ENCODE measurements at regions not wholly inside any gene's neighbourhood (a gene's known extent, or its start where the extent isn't known, plus 50 kb on each side); places are given as distances from the start of the nearest gene placed in this dataset.
"Not testable (repeated sequence)": the region's sequence is repeated elsewhere in the genome, so short reads cannot be mapped to it uniquely, and the experiment has no call there.

DNA sequence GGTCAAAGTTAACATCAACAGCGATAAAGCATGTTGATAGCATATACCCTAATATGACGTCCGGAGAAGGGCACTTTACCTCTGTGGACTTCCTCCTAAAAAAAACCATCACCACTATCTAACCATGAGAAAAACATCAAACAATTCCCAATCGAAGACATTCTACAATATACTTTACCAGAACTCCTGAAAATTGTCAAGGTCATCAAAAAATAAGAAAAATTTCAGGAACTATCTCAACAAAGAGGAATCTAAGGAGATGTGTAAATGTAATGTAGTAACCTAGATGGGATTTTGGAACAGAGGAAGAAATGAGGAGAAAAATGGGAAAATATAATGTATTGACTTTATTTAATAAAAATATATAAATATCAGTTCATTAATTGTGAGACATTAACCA is 1026.8 kb upstream of the MIR17HG start:
- TF ChIP-seq POLR2A (IDR thresholded peaks at IDR 0.05) (no peak), POLR2AphosphoS5 (IDR thresholded peaks at IDR 0.05) (no peak)
- TF ChIP-seq, protein P1, sequence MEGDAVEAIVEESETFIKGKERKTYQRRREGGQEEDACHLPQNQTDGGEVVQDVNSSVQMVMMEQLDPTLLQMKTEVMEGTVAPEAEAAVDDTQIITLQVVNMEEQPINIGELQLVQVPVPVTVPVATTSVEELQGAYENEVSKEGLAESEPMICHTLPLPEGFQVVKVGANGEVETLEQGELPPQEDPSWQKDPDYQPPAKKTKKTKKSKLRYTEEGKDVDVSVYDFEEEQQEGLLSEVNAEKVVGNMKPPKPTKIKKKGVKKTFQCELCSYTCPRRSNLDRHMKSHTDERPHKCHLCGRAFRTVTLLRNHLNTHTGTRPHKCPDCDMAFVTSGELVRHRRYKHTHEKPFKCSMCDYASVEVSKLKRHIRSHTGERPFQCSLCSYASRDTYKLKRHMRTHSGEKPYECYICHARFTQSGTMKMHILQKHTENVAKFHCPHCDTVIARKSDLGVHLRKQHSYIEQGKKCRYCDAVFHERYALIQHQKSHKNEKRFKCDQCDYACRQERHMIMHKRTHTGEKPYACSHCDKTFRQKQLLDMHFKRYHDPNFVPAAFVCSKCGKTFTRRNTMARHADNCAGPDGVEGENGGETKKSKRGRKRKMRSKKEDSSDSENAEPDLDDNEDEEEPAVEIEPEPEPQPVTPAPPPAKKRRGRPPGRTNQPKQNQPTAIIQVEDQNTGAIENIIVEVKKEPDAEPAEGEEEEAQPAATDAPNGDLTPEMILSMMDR (IDR thresholded peaks at IDR 0.05): no peak
- H3K27me3 ChIP-seq: no peaks in the 10 kb centered on the region
- intact Hi-C loops (cut with DNase I; ENCODE audit: low total_unique reads): no loop called here
- no peak overlapping the region for H3K27ac ChIP-seq
- no peak overlapping the region for H3K4me3 ChIP-seq
- no peaks in the 10 kb centered on the region for H3K36me3 ChIP-seq
- H3K4me1 ChIP-seq: no peaks in the 10 kb centered on the region
- no peak for DNase-seq (ENCODE audit: low spot score in 2 of 2)
- no peaks in the 10 kb centered on the region for H3K9me3 ChIP-seq

DNA sequence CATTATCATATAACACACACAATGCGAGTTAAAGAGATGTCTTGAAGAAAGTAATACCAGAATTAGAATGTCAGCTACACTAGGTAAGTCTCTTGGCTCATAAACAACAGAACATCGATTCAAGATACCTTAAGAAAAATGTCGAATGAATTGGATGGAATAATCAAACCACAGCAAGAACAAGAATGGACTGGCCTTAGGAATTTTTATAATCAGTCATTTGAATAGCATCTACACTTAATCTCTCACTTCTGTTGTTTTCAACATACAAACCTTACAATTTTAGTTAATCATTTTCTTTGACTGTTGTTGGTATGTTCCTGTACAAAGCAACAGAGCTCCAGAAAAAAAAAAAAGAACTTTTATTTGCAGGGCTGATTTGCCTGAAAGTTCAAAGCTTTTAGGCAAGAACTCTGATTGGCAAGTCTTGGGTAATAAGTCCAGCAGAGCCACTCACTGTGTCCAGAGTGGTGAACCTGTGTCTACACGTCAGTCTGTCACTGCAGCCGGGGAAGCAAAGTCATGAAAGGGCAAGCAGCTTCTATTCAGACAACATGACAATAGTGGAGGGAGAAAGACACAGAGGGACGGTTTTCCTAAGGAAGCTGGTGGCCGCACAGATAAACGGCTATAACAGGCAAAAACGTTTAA is 1026.1 kb upstream of the MIR17HG start:
- TF ChIP-seq POLR2A (IDR thresholded peaks at IDR 0.05) (no peak), POLR2AphosphoS5 (IDR thresholded peaks at IDR 0.05) (no peak)
- TF ChIP-seq, protein P1 (IDR thresholded peaks at IDR 0.05): no peak
- Histone ChIP-seq H3K36me3 (no peaks in the 10 kb centered on the region), H3K27me3 (no peaks in the 10 kb centered on the region), H3K4me3 (no peak overlapping the region), H3K4me1 (no peaks in the 10 kb centered on the region), H3K9me3 (no peaks in the 10 kb centered on the region), H3K27ac (no peak overlapping the region)
- DNase-seq (ENCODE audit: low spot score in 2 of 2): no peak
- intact Hi-C loops (cut with DNase I; ENCODE audit: low total_unique reads): no loop called here

DNA sequence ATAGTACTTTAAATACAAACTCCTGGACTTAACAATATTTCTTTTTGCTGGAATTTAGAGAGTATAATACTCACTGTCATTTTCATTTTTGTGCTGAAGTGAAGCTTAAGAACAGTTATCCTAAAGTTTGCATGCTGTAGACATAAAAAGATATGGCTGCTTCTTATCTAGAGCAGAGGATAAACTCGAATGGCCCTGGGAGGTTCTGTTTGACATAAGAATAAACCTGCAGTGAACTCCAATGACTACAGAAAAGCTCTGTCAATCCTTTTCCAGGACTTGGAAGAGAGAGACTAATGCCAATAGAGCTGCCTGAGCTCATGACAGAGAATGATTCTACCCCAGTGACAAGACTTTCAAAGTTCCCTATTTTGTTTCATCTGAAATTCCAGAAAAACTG is 1017.8 kb upstream of the MIR17HG start:
- H3K9me3 ChIP-seq: no peaks in the 10 kb centered on the region
- intact Hi-C loops (cut with DNase I; ENCODE audit: low total_unique reads): no loop called here
- H3K27ac ChIP-seq: no peak overlapping the region
- TF ChIP-seq POLR2AphosphoS5 (IDR thresholded peaks at IDR 0.05) (no peak), POLR2A (IDR thresholded peaks at IDR 0.05) (no peak)
- TF ChIP-seq, protein P1 (IDR thresholded peaks at IDR 0.05): no peak
- H3K27me3 ChIP-seq: no peaks in the 10 kb centered on the region
- no peaks in the 10 kb centered on the region for H3K36me3 ChIP-seq
- no peak for DNase-seq (ENCODE audit: low spot score in 2 of 2)
- H3K4me1 ChIP-seq: no peaks in the 10 kb centered on the region
- H3K4me3 ChIP-seq: no peak overlapping the region

DNA sequence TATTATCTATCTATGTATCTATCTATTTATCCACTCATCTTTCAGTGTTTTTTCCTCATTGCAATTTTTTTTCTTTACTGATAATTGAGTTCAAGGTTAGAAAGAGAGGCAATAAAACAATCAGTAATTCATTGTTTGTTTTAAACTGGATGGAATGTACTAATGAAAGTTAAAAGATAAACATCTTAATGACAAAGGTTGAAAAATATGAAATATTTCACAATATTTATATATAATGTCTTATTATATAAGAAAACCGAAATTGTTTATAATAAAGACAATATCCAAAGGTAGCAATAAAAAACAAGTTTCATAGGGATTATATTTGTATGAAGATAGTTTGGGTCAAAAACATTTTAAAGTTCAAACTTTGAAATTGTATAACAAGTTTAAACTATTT is 1015.5 kb upstream of the MIR17HG start:
- H3K9me3 ChIP-seq: no peaks in the 10 kb centered on the region
- no peak overlapping the region for H3K27ac ChIP-seq
- TF ChIP-seq, protein P1 (IDR thresholded peaks at IDR 0.05): no peak
- TF ChIP-seq POLR2A (IDR thresholded peaks at IDR 0.05) (no peak), POLR2AphosphoS5 (IDR thresholded peaks at IDR 0.05) (no peak)
- no peak for DNase-seq (ENCODE audit: low spot score in 2 of 2)
- no peaks in the 10 kb centered on the region for H3K27me3 ChIP-seq
- no peaks in the 10 kb centered on the region for H3K4me1 ChIP-seq
- H3K4me3 ChIP-seq: no peak overlapping the region
- intact Hi-C loops (cut with DNase I; ENCODE audit: low total_unique reads): no loop called here
- H3K36me3 ChIP-seq: no peaks in the 10 kb centered on the region

DNA sequence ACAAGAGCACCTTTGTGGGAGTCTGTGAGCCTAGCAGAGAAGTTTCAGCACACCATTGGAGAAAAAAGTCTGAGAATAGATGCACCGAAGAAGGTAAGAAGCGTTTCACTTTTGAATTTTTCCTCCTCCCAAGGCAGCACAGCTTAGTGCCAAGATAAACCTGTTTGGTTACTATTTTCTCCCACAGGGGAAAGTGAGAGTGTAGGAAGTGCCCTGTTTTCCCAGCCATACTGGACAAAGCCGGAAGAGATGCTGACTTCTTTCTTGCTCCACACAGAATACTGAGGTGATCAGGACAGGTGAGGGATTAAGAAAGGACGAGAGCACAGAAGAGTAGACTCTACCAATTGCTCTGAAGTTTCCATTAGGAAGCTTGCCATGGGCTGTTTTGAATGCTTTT is 1011.0 kb upstream of the MIR17HG start:
- H3K4me1 ChIP-seq: no peaks in the 10 kb centered on the region

DNA sequence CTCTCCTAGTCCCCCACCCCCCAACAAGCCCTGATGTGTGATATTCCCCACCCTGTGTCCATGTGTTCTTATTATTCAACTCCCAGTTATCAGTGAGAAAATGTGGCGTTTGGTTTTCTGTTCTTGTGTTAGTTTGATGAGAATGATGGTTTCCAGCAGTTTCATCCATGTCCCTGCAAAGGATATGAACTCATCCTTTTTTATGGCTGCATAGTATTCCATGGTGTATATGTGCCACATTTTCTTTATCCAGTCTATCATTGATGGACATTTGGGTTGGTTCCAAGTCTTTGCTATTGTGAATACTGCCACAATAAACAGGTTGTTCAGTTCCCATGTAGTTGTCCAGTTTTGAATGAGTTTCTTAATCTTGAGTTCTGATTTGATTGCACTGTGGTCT is 1006.1 kb upstream of the MIR17HG start:
- not testable (repeated sequence) for DNase-seq (ENCODE audit: low spot score in 2 of 2); H3K9me3 ChIP-seq; H3K36me3 ChIP-seq; H3K4me1 ChIP-seq; H3K4me3 ChIP-seq; H3K27ac ChIP-seq; H3K27me3 ChIP-seq
- intact Hi-C loops (cut with DNase I; ENCODE audit: low total_unique reads): loop anchor here (10.0 kb wide), 1 partner anchor 1313 kb away; no protein-coding TSS in a partner anchor

More for the DNA sequence above, 1011.0 kb upstream of the MIR17HG start:
- Histone ChIP-seq H3K27ac (no peak overlapping the region), H3K36me3 (no peaks in the 10 kb centered on the region), H3K4me3 (no peak overlapping the region), H3K9me3 (no peaks in the 10 kb centered on the region), H3K27me3 (no peaks in the 10 kb centered on the region)
- no peak for DNase-seq (ENCODE audit: low spot score in 2 of 2)
- TF ChIP-seq POLR2AphosphoS5 (IDR thresholded peaks at IDR 0.05) (no peak), POLR2A (IDR thresholded peaks at IDR 0.05) (no peak)
- TF ChIP-seq, protein P1 (IDR thresholded peaks at IDR 0.05): no peak
- intact Hi-C loops (cut with DNase I; ENCODE audit: low total_unique reads): no loop called here

DNA sequence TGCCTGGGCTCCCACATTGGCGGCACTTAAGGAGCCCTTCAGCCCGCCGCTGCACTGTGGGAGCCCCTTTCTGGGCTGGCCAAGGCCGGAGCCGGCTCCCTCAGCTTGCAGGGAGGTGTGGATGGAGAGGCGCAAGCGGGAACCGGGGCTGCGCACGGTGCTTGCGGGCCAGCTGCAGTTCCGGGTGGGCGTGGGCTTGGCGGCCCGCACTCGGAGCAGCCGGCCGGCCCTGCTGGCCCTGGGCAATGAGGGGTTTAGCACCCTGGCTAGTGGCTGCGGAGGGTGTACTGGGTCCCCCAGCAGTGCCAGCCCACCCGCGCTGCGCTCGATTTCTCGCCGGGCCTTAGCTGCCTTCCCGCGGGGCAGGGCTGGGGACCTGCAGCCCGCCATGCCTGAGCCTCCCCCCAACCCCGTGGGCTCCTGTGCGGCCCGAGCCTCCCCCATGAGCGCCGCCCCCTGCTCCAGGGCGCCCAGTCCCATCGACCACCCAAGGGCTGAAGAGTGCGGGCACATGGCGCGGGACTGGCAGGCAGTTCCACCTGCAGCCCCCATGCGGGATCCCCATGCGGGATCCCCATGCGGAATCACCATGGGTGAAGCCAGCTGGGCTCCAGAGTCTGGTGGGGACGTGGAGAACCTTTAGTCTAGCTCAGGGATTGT is 998.9 kb upstream of the MIR17HG start:
- not testable (repeated sequence) for H3K4me3 ChIP-seq; DNase-seq (ENCODE audit: low spot score in 2 of 2)

More for the DNA sequence above, 998.9 kb upstream of the MIR17HG start:
- H3K27me3 ChIP-seq, H3K36me3 ChIP-seq, H3K4me1 ChIP-seq, H3K27ac ChIP-seq, H3K9me3 ChIP-seq: not testable (repeated sequence)
- intact Hi-C loops (cut with DNase I; ENCODE audit: low total_unique reads): loop anchor here (10.0 kb wide), 1 partner anchor 1306 kb away; no protein-coding TSS in a partner anchor
